ENCODE measurements at regions not wholly inside any gene's neighbourhood (a gene's known extent, or its start where the extent isn't known, plus 50 kb on each side); places are given as distances from the start of the nearest gene placed in this dataset.
A peak's percentile ranks its signal among the peaks of the same experiment; 100 is the strongest.

DNA sequence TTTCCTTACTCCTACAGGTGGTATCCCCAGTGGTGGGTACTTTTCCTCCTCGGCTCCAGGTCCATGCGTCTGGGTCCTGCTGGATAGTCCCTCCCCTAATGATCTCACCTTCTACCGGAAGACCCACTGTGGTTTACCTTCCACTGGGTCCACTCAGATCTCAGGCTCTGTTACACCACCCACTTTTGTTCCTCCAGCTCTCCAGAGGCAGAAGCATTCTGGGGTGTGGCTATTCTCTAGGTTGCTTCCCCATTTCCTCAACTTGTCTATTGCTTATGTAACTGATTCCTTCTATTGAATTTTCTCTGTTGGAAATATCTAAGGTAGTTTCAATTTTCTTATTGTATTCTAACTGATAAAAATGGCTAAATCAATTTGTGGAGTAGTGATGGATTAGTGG lies 87.6 kb upstream of the GALNT5 start:
- no peak for ATAC-seq (ENCODE audit: low FRiP score)
- TF ChIP-seq, protein P1, sequence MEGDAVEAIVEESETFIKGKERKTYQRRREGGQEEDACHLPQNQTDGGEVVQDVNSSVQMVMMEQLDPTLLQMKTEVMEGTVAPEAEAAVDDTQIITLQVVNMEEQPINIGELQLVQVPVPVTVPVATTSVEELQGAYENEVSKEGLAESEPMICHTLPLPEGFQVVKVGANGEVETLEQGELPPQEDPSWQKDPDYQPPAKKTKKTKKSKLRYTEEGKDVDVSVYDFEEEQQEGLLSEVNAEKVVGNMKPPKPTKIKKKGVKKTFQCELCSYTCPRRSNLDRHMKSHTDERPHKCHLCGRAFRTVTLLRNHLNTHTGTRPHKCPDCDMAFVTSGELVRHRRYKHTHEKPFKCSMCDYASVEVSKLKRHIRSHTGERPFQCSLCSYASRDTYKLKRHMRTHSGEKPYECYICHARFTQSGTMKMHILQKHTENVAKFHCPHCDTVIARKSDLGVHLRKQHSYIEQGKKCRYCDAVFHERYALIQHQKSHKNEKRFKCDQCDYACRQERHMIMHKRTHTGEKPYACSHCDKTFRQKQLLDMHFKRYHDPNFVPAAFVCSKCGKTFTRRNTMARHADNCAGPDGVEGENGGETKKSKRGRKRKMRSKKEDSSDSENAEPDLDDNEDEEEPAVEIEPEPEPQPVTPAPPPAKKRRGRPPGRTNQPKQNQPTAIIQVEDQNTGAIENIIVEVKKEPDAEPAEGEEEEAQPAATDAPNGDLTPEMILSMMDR (IDR thresholded peaks at IDR 0.05), result no peak
- DNase-seq (ENCODE audit: low spot score), result no peak

DNA sequence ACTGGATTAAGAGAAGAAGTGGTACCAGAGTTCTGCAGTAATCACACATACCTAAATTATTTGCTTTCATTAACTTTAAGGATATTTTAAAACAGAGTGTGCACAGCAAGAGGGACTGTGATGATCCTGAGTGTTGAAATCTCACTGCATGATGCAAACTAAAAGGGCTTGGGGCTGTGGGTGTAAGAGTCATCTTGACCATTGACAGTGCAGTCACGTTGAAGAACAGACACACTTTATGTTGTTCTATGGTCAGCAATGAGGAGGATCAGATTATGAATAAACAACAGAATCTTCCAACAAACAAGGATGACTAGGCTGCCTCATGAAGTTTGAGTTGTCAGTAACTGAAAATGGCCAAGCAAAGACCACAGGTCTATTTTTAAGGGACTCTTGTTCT lies 87.2 kb upstream of the GALNT5 start:
- TF ChIP-seq, protein P1 (IDR thresholded peaks at IDR 0.05), result no peak
- no peak for ATAC-seq (ENCODE audit: low FRiP score)
- no peak for DNase-seq (ENCODE audit: low spot score)

DNA sequence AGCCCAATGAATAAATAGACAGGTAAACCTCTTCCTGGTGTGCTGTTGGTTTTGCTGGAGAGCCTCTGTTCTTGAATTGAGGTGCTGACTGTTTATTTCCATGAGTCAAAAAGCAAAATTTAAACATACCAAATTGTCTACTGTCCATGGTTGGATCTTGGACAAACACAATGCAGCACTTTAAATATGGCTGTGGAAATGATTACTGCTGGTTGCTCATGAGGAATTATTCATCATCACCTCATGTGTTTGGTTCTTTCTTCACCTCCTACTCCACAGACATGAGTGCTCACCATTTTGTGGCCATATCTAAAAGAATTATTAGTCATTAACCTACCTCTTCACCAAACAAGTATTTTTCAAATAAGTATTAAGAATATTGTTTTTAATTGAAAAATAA lies 85.3 kb upstream of the GALNT5 start:
- ATAC-seq (ENCODE audit: low FRiP score) (no peak), DNase-seq (ENCODE audit: low spot score) (no peak)
- TF ChIP-seq, protein P1 (IDR thresholded peaks at IDR 0.05), result no peak

DNA sequence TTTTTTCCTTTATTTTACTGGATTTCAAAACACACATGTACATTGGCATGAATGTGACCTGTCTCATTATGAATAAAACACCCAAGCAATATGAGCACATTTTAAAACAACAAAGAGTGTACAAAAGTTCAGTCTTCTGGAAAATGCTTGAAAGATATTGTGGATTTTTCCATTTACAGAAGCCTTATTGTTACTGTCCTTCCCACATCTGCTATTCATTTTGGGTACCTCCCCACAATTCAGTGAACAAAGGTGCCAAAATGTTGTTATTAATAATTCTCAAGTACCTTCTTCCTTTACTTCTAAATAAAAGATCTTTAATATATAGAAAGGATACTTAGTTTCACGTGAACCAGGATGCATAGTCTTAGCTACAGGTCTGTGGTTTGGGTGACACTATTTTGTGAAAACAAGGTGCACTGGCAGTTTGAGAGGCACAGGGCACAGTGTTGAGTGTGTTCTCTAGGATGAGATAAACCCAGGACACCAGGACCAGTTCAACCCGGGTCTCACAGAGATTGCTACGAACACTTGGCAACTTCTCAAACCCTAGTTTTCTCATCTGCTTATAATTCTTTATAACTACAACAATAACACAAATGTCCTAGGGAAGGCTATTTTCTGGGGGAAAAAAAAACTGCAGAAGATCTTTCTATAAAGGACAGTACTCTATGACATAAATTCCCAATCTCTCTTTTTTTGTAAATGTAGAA lies 84.5 kb upstream of the GALNT5 start:
- ATAC-seq (ENCODE audit: low FRiP score), result no peak
- TF ChIP-seq, protein P1 (IDR thresholded peaks at IDR 0.05), result no peak

DNA sequence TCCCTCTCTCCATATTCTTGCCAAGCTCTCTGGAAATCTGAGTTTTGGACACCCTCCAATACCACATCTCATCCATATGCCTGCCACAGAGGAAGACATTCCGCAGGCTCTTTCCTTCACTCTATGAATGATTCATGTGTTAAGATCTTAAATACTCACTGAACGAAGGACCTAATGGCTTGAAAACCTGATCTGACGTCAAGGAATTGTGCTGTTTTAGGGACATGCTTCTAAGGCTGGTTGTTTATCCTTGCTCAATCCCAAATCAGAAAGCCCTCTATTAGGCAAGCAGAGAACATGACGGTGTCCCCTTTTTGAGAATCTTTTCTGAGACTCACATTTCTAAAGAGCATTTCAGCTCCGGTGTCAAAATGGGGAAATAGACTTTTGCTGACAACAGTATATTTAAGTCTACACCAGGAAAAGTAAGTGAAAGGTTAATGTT lies 83.7 kb upstream of the GALNT5 start:
- TF ChIP-seq, protein P1 (IDR thresholded peaks at IDR 0.05), result no peak
- DNase-seq (ENCODE audit: low spot score), result no peak
- peak; percentile 83 for ATAC-seq (ENCODE audit: low FRiP score)

More for the DNA sequence above, 84.5 kb upstream of the GALNT5 start:
- no peak for DNase-seq (ENCODE audit: low spot score)

DNA sequence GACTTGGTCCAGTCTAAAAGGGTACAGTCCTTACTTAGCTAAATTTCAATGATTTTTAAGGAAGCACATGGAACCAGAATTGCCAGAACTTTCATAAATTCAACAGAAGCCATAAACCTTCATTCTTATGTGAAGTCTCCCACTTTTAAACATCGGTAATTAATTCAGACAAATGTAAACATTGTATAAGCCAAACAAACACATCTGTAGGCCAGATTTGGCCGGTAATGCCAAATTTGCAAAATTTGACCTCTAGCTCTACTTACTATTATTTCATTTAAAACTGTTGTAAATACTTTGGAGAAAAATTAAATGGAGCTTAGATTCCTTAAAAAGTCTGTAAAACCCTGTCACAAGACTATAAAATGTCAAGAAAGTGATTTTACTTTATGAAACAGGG lies 83.2 kb upstream of the GALNT5 start:
- DNase-seq (ENCODE audit: low spot score) (no peak), ATAC-seq (ENCODE audit: low FRiP score) (no peak)
- TF ChIP-seq, protein P1 (IDR thresholded peaks at IDR 0.05), result no peak

DNA sequence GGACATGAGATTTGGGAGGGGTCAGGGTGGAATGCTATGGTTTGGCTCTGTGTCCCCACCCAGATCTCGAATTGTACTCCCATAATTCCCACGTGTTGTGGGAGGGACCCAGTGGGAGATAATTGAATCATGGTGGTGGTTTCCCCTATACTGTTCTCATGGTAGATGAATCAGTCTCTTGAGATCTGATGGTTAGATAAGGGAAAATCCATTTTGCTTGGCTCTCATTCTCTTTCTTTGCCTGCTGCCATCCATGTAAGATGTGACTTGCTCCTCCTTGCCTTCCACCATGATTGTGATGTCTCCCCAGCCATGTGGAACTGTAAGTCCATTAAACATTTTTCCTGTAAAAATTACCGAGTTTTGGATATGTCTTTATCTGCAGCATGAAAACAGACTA lies 80.9 kb upstream of the GALNT5 start:
- DNase-seq (ENCODE audit: low spot score) (no peak), ATAC-seq (ENCODE audit: low FRiP score) (no peak)
- TF ChIP-seq, protein P1 (IDR thresholded peaks at IDR 0.05), result no peak
